HG02759 (cell line): ENCODE measurements at regions not wholly inside any gene's neighbourhood (a gene's known extent, or its start where the extent isn't known, plus 50 kb on each side); places are given as distances from the start of the nearest gene placed in this dataset.
"Not testable (repeated sequence)": the region's sequence is repeated elsewhere in the genome, so short reads cannot be mapped to it uniquely, and the experiment has no call there.

ENCODE experiments used
- ATAC-seq: cut with Tn5 transposase; IDR thresholded peaks from one replicate; pipeline ENCODE4 v1.9.1; 2021; ENCODE audit warnings: mild to moderate bottlenecking, moderate library complexity; ENCODE audit not compliant: unreplicated experiment

- no peak for ATAC-seq
Observed at GRCh38 chr11:130526846-130527245, 78.4 kb downstream of the ADAMTS15 start.

GRCh38 chr11:130527636-130528297 lies 79.3 kb downstream of the ADAMTS15 start:
- ATAC-seq = no peak

DNA sequence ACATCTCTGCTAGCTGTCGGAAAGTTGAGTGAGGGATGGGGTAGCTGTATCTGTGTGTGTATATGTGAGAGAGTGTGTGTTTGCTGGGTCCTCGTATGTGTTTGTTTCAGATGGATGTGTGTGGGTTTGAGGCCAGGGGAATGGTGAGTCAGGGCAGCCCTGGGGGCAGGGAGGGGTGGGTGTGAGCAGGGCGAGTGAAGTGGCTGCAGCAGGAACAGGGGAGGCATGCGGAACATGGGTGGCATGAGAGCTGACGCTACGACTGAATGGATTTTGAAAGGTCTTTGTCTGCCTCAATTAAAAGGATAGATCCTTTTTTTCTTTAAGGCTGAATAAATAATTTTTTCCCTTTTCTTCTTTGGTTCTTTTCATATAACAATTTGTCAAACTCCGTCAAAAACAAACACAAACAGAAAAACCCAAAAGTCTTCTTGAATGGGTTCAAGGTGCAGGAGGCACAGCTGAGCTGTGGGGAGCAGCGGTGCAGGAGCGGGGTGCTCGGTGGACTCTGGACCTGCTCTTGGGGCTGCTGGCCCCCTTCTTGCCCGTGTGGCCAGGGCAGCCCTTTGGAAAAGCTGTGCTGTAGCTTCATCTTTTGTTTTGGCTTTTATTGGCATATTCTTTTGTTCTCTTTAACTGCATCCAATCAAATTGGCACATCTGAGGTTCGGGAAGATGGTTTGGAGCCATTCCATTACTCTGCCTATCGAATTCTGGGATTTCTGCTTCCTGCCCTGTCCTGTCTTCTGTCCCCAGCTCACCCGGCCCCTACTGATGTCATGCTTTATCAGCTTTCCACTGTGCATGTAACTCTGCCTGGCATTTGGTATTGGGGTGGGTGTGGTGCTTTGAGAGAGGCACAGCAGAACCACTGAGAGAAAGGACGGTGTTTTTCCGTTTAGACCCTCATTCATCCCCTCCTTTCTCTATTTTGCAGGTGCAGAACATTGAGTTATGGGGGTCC lies 80.1 kb downstream of the ADAMTS15 start:
- ATAC-seq = no peak

DNA sequence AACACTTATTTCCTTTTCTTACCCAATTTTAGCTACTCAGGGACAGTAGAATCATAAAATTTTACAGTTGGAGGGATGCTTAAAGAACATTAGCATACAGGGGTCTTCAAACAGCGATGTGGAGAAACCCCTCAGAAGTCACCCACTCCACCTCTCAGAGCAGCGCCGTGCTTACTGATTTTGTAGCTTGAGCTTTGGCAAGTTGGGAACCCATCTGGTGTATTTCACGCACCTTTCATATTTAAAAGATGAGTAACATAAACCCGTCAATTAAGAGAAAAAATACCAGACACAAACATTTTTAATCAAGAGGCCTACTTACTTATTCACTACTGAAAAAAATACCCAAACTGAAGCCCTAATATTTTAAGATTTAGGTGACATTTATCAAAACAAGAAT lies 80.9 kb downstream of the ADAMTS15 start:
- ATAC-seq = no peak

- no peak for ATAC-seq
Observed at GRCh38 chr11:130531061-130531460, 82.6 kb downstream of the ADAMTS15 start.

DNA sequence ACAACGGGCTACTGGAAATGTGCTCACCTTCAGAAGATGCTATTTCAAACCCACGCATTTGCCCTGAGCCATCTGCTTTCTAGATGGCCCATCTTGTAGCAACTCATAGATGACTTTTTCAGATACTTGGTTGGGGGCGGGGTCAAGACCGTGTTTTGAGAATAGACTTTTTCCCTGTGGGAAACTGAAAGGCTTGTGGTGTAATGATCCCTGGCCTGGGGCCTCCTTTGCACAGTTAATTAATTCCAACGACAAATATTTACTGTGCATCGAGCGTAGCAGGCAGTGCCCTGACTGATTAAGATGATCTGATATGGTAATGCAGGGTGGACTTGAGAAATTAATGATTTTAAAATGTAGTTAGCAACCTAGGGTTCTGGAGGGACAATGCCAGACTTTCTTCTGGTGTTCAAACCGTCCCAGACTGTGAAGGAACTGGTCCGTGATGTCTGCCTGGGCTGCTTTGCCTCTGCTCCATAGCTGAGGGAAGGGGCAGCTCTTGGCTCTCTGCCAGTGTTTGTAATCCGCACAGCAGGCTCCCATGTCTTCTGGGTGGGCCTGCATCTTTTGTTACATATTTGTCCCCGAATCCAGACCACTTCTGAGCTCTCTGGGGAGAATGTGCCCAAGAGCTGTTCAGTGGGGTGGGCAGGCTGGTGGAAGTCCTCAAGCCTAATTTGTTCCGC lies 84.8 kb downstream of the ADAMTS15 start:
- ATAC-seq = no peak

- no peak for ATAC-seq
Observed at GRCh38 chr11:130533871-130534270, 85.4 kb downstream of the ADAMTS15 start.

DNA sequence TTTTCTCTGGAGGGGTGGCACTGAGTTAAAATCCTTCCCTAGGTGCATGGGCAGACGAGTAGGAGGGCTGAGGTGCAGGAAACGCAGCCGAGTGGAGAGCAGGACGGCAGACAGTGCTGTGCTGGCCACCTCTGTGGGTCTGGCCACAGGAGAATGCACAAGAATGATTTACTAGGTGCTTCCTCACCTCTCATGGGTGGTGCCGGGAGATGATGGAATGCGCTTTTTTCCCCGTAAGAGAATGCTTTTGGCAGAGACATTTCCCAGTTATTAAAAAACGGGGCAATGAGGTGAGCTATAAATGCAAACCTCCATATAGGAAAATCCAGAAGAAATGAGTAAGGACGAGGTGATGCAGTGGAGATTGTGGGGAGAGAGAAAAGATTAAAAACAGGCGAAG lies 86.1 kb downstream of the ADAMTS15 start:
- no peak for ATAC-seq

GRCh38 chr11:130535520-130535919 lies 87.1 kb downstream of the ADAMTS15 start:
- no peak for ATAC-seq

DNA sequence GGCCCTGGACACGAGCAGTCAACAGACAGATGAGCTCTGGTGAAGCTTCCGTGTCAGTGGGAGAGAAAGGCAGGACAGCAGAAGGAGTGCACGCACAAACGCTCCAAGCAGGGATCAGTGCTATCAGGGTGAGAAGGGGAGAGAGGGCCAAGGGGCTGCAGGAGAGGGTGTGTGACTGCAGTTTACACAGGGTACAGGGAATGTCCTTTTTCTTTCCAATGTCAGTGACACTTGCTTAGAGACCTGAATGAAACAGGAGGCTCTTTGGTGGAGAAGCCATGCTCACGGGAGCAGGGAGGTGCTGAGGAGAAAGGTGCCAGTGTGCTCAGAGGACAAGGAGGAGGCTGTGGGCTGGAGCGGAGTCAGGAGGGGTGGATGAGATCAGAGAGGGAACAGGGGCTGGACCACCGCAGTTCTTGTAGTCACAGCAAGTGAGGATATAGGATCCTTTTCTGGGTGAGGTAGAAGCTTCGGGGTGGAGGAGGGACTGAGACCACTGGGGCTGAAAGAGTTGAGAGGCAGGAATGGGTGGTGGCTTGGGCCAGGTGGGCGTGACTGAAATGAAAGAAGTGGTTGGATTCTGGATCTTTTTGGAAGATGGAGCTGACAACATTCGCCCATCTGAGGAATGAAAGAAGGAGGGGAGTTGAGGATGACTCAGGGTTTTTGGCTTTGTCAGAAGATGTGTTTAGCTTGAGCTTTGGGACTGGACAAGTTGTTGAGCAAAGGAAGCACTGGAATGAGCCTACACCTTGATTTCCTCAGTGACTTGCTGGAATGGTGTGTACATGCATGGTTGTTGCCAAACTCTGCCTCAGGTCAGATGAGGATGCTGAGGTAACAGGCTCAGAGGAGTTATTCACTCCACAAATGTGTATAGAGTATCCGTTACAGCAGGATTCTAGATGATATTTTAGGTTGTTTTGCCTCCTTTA lies 87.9 kb downstream of the ADAMTS15 start:
- ATAC-seq = no peak

DNA sequence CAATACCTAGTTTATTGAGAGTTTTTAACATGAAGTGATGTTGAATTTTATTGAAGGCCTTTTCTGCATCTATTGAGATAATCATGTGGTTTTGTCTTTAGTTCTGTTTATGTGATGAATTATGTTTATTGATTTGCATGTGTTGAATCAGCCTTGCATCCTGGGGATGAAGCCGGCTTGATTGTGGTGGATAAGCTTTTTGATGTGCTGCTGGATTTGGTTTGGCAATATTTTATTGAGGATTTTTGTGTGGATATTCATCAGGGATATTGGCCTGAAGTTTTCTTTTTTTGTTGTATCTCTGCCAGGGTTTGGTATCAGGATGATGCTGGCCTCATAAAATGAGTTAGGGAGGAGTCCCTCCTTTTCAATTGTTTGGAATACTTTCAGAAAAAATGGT lies 91.2 kb downstream of the ADAMTS15 start:
- ATAC-seq = not testable (repeated sequence)

DNA sequence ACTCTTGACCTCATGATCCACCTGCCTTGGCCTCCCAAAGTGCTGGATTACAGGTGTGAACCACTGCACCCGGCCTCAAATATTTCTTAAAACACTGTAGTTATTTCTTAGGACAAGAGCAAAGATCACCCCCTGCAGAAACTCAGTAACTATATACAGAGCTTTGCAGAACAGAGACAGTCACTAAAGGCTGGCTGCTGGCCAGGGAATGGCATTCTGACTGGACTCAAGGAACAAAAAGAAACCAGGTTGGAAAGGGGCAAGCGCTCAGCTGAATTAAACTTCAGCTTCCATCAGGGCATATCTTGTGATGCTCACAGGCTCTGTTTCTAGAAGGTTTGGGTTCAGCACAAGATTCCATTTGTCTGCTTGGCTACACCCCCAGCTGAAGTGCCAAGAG lies 95.8 kb downstream of the ADAMTS15 start:
- no peak for ATAC-seq

DNA sequence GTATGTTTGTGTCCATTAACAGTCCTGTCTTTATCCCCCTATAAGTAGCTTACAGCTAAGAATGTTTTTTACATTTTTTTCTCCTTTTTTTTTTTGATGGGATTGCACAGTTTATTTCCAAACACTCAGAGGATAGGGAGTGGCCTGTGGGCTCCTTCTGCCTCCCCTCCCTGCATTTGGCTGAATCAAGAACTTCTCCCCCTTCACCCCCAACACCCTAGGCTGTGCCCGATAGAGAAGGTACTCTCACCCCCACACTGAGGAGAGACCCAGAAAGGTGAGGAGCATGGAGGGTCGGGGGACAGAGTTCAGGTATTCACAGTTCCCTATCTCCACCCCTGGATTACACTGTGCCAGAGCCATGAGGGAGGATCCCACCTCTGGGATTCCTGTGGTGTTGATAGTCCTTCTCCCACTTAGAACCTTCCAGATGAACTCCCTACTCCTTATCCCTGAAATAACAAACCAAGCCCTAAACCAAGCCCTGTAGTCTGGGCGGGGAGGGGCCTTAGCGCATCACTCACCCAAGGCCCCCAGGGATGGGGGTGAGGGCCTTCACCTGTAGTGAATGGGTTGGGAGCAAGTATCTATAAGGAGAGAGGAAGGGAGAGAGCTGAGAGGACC lies 97.1 kb downstream of the ADAMTS15 start:
- ATAC-seq = no peak

GRCh38 chr11:130546438-130546837 lies 98.0 kb downstream of the ADAMTS15 start:
- ATAC-seq = no peak

GRCh38 chr11:130546901-130547694 lies 98.7 kb downstream of the ADAMTS15 start:
- ATAC-seq = no peak

GRCh38 chr11:130547761-130548490 lies 99.5 kb downstream of the ADAMTS15 start:
- ATAC-seq = no peak

DNA sequence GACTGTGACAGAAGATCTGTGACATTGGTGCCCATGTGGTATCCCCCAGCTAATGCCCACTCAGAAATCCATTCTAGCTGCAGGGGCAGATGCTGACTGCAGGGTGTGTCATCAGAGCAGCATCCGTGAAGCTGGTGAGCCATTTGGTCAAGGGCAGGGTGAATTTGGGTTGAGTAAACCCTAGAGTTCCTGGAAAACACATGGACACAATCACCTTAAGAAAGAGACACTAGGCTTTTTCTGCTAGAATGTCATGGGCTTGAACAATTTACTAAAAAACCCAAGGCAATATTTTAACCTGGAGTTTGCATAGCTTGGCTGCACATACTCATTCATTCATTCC lies 100.0 kb downstream of the ADAMTS15 start:
- no peak for ATAC-seq

GRCh38 chr11:130549393-130549999 lies 101.1 kb downstream of the ADAMTS15 start:
- no peak for ATAC-seq
